ENCODE measurements at regions not wholly inside any gene's neighbourhood (a gene's known extent, or its start where the extent isn't known, plus 50 kb on each side); places are given as distances from the start of the nearest gene placed in this dataset. TPM values are rescaled to one million over a fixed set of nuclear protein-coding genes. Genes with fewer than 3 reads are reported as not detected.
"Not testable (repeated sequence)": the region's sequence is repeated elsewhere in the genome, so short reads cannot be mapped to it uniquely, and the experiment has no call there.

DNA sequence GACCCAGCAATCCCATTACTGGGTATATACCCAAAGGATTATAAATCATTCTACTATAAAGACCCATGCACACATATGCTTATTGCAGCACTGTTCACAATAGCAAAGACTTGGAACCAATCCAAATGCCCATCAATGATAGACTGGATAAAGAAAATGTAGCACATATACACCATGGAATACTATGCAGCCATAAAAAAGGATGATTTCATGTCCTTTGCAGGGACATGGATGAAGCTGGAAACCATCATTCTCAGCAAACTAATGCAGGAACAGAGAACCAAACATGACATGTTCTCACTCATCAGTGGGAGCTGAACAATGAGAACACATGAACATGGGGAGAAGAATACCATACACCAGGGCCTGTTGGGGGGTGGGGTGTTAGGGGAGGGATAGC, 339.6 kb upstream of the KLHL4 start:
- RAD21 ChIA-PET (ENCODE audit: unreplicated experiment); intact Hi-C loops (cut with micrococcal nuclease; ENCODE audit: unreplicated experiment): not testable (repeated sequence)

More for the DNA sequence above, 339.6 kb upstream of the KLHL4 start:
- CTCF ChIA-PET; H3K9me3 ChIP-seq (replicated peaks; ENCODE audit: control insufficient read depth, insufficient read depth, low read length); in situ Hi-C loops (cut with MboI); H3K27ac ChIP-seq (ENCODE audit: control insufficient read depth, insufficient read depth); H3K9ac ChIP-seq (ENCODE audit: control insufficient read depth, insufficient read depth, low read length); H3K36me3 ChIP-seq (ENCODE audit: control insufficient read depth in 2 of 2, insufficient read depth in 2 of 2, low read length in 1 of 2); H3K79me2 ChIP-seq (ENCODE audit: control insufficient read depth, insufficient read depth, low read length); H3K4me3 ChIP-seq; POLR2A ChIA-PET; ATAC-seq; H4K20me1 ChIP-seq (ENCODE audit: control insufficient read depth, insufficient read depth); H3K4me2 ChIP-seq (ENCODE audit: control insufficient read depth, insufficient read depth); H2AFZ ChIP-seq (ENCODE audit: control insufficient read depth, low read depth, low read length); BruUV-seq (replicated peaks); FAIRE-seq; SMC1A ChIA-PET (ENCODE audit: uncharacterized antibody, unreplicated experiment); H3K27me3 ChIP-seq (replicated peaks in 1 of 2; ENCODE audit: control insufficient read depth in 2 of 2, insufficient read depth in 2 of 2, low read length in 1 of 2); DNase-seq (ENCODE audit: low read depth, low spot score); H3K4me1 ChIP-seq (ENCODE audit: control insufficient read depth, insufficient read depth, low read length): not testable (repeated sequence)

Small RNAs in the stretch of these regions (small RNA-seq; reads per million reads assigned to genes)
- not detected for gene RF00279
- gene Z82210.1 = not detected
